K562 (cell line): ENCODE measurements at regions not wholly inside any gene's neighbourhood (a gene's known extent, or its start where the extent isn't known, plus 50 kb on each side); places are given as distances from the start of the nearest gene placed in this dataset.

Source experiments
- C11orf30 ChIP-seq: fragments of 450-650 bp; IDR thresholded peaks from 2 replicates; pipeline ENCODE4 v1.6.1; 2016; ENCODE audit warnings: low read depth, mild to moderate bottlenecking
- E2F8 ChIP-seq: fragments of 450-650 bp; IDR thresholded peaks from 2 replicates; pipeline ENCODE4 v1.7.1; 2018; ENCODE audit warnings: mild to moderate bottlenecking, low read depth; ENCODE audit not compliant: partially characterized antibody
- HMG20A ChIP-seq: fragments of 450-650 bp; formaldehyde crosslinking; conservative IDR thresholded peaks from 2 replicates; pipeline ENCODE4 v1.4.0; 2020; ENCODE audit warnings: mild to moderate bottlenecking, mixed read lengths
- HOXB6 ChIP-seq: fragments of 250-450 bp; sonication (Bioruptor Pico); IDR thresholded peaks from 2 replicates; pipeline ENCODE4 v1.5.1; 2022; ENCODE audit warnings: mild to moderate bottlenecking, borderline replicate concordance
- MCM3 ChIP-seq: fragments of 450-650 bp; IDR thresholded peaks from 2 replicates; pipeline ENCODE4 v1.6.1; 2016
- MEF2D ChIP-seq: conservative IDR thresholded peaks from 2 replicates; pipeline ENCODE4 v1.6.1; 2016; ENCODE audit warnings: low read depth, missing genetic modification characterization, missing compliant biosample characterization
- NRF1 ChIP-seq, 2 experiments: fragments of 450-650 bp; IDR thresholded peaks in 1 of 2; conservative IDR thresholded peaks in 1 of 2; 2 replicates each; pipeline ENCODE4 v1.6.1; 2014; ENCODE audit warnings: mild to moderate bottlenecking in 2 of 2
- POLR2AphosphoS2 ChIP-seq: IDR thresholded peaks from 2 replicates; pipeline ENCODE4 v1.6.1; 2012; ENCODE audit warnings: low read length, improper control_type of control experiment
- RBM34 ChIP-seq: fragments of 200-400 bp; formaldehyde crosslinking; IDR thresholded peaks from 2 replicates; pipeline ENCODE4 v1.6.1; 2018; ENCODE audit warnings: low read length, borderline replicate concordance; ENCODE audit not compliant: insufficient read depth
- RBM39 ChIP-seq: fragments of 200-400 bp; formaldehyde crosslinking; optimal IDR thresholded peaks from 2 replicates; pipeline ENCODE3; 2018; ENCODE audit warnings: low read depth, low read length
- REST ChIP-seq, 2 experiments: fragments of 450-650 bp; formaldehyde crosslinking in 1 of 2; IDR thresholded peaks; 2 replicates each; pipeline versions ENCODE4 v1.4.0 to v1.6.1; 2014 to 2020; ENCODE audit warnings: mild to moderate bottlenecking in 2 of 2, borderline replicate concordance in 1 of 2, low read depth in 1 of 2
- RNF2 ChIP-seq: sonication (generic); IDR thresholded peaks from 2 replicates; pipeline ENCODE4 v1.6.1; 2016
- SMAD3 ChIP-seq: fragments of 450-650 bp; formaldehyde crosslinking; conservative IDR thresholded peaks from 2 replicates; pipeline ENCODE4 v1.4.0; 2020; ENCODE audit warnings: mild to moderate bottlenecking
- SMAD4 ChIP-seq: fragments of 250-450 bp; sonication (Bioruptor Pico); conservative IDR thresholded peaks from 2 replicates; pipeline ENCODE4 v1.8.0; 2021; ENCODE audit warnings: inconsistent platforms, mild to moderate bottlenecking, moderate library complexity
- SNRNP70 ChIP-seq: fragments of 200-400 bp; formaldehyde crosslinking; optimal IDR thresholded peaks from 2 replicates; pipeline ENCODE3; 2017; ENCODE audit warnings: low read depth, low read length
- ZBTB17 ChIP-seq: fragments of 450-650 bp; formaldehyde crosslinking; IDR thresholded peaks from 2 replicates; pipeline ENCODE4 v1.4.0; 2020; ENCODE audit warnings: mild to moderate bottlenecking
- ZFPM2 ChIP-seq: fragments of 250-450 bp; sonication (Bioruptor Pico); IDR thresholded peaks from 2 replicates; pipeline ENCODE4 v1.5.1; 2022; ENCODE audit warnings: mild to moderate bottlenecking
- ZSCAN32 ChIP-seq: fragments of 450-650 bp; formaldehyde crosslinking; IDR thresholded peaks from 2 replicates; pipeline ENCODE4 v1.4.0; 2020; ENCODE audit warnings: mild to moderate bottlenecking, moderate library complexity

- no peak for TF ChIP-seq REST (IDR thresholded peaks at IDR 0.05; ENCODE audit: borderline replicate concordance)
- TF ChIP-seq REST (CRISPR knock-in tag; IDR thresholded peaks at IDR 0.05; ENCODE audit: low read depth): no peak
- TF ChIP-seq MCM3: no peak
- TF ChIP-seq POLR2AphosphoS2: no peak
- TF ChIP-seq ZFPM2: no peak
- no peak for TF ChIP-seq NRF1 (conservative IDR thresholded peaks at IDR 0.05 in 1 of 2, IDR thresholded peaks at IDR 0.05 in 1 of 2)
- TF ChIP-seq RBM39: no peak
- TF ChIP-seq HOXB6 (CRISPR knock-in tag): no peak
- TF ChIP-seq E2F8: no peak
- 0 out of 2 replicates have a peak, but pooled peaks have one; percentile 33 for TF ChIP-seq RNF2
- TF ChIP-seq SNRNP70: no peak
- 0 out of 2 replicates have a peak, but pooled peaks have one; percentile 7 for TF ChIP-seq SMAD3 (CRISPR knock-in tag)
- TF ChIP-seq MEF2D (tag): 0 out of 2 replicates have a peak, but pooled peaks have one; percentile 14
- peak; percentile 77 for TF ChIP-seq ZSCAN32 (CRISPR knock-in tag)
- no peak for TF ChIP-seq ZBTB17 (CRISPR knock-in tag)
- no peak for TF ChIP-seq HMG20A (CRISPR knock-in tag)
- TF ChIP-seq RBM34: no peak
- peak; percentile 81; the same call in 1 of the 2 replicates for TF ChIP-seq SMAD4
- no peak for TF ChIP-seq C11orf30
Measured at GRCh38 chr9:107749787-107750444, 260.3 kb upstream of the KLF4 start (continued).
